H1 (cell line): ENCODE measurements at regions not wholly inside any gene's neighbourhood (a gene's known extent, or its start where the extent isn't known, plus 50 kb on each side); places are given as distances from the start of the nearest gene placed in this dataset.

Experiments used
- CTCF ChIA-PET: fragments of 300-600 bp; sonication (Branson Sonifier 250); formaldehyde crosslinking; loops from one replicate; lab custom pipeline; 2021; ENCODE audit not compliant: partially characterized antibody; lab: Charles Lee
- POLR2A ChIA-PET: fragments of 300-600 bp; sonication (Branson Sonifier 250); formaldehyde crosslinking; loops from one replicate; lab custom pipeline; 2021; ENCODE audit warnings: inconsistent platforms; ENCODE audit not compliant: partially characterized antibody; lab: Charles Lee
- DNase-seq, 2 experiments: peaks; one replicate each; pipeline versions ENCODE4 v3.0.0 to v3.0.0-alpha.2; 2010 to 2022; ENCODE audit warnings: low spot score in 2 of 2, low read depth in 1 of 2, mixed read lengths in 1 of 2
- FAIRE-seq: peaks from 2 replicates; lab custom pipeline; 2011; peaks lifted over from hg19 to GRCh38; lab: Jason Lieb, UNC
- H2AFZ ChIP-seq: 2 replicates; pipeline ENCODE4 v1.8.1; 2012; ENCODE audit warnings: low read length, inconsistent platforms
- H2AK5ac ChIP-seq: 2 replicates; pipeline ENCODE4 v1.6.1; 2013; ENCODE audit warnings: low read depth, low read length
- H2BK120ac ChIP-seq: replicated peaks from 2 replicates; pipeline ENCODE3; 2013; ENCODE audit warnings: low read depth, low read length, inconsistent platforms
- H2BK12ac ChIP-seq: 2 replicates; pipeline ENCODE4 v1.6.1; 2013; ENCODE audit warnings: low read depth, low read length
- H2BK15ac ChIP-seq: 2 replicates; pipeline ENCODE4 v1.6.1; 2013; ENCODE audit warnings: low read length
- H2BK20ac ChIP-seq: 2 replicates; pipeline ENCODE4 v1.6.1; 2013; ENCODE audit warnings: low read length
- H2BK5ac ChIP-seq: 2 replicates; pipeline ENCODE4 v1.6.1; 2013; ENCODE audit warnings: low read depth, low read length
- H3K14ac ChIP-seq: 2 replicates; pipeline ENCODE4 v1.6.1; 2013; ENCODE audit warnings: inconsistent platforms; ENCODE audit not compliant: insufficient read length
- H3K18ac ChIP-seq: 2 replicates; pipeline ENCODE4 v1.6.1; 2013; ENCODE audit warnings: low read length; ENCODE audit errors: extremely low read depth
- H3K23ac ChIP-seq: 2 replicates; pipeline ENCODE4 v1.6.1; 2013; ENCODE audit warnings: inconsistent platforms; ENCODE audit not compliant: insufficient read length
- H3K23me2 ChIP-seq: 2 replicates; pipeline ENCODE4 v1.6.1; 2013; ENCODE audit warnings: low read depth, low read length
- H3K27ac ChIP-seq: 2 replicates; pipeline ENCODE4 v1.6.1; 2011; ENCODE audit warnings: low read depth, low read length, inconsistent platforms
- H3K27me3 ChIP-seq, 4 experiments: replicated peaks in 1 of 4; 1 replicate in 1 of 4; 2 replicates in 3 of 4; pipeline versions ENCODE4 v1.6.1 to v1.8.1; 2011 to 2013; ENCODE audit warnings: low read length in 3 of 4, mild to moderate bottlenecking in 3 of 4, inconsistent platforms in 2 of 4, mixed read lengths in 2 of 4, moderate library complexity in 1 of 4; ENCODE audit not compliant: control insufficient read depth in 3 of 4, insufficient read depth in 3 of 4; ENCODE audit errors: extremely low read depth in 1 of 4
- H3K36me3 ChIP-seq, 4 experiments: 2 replicates each; pipeline versions ENCODE4 v1.6.1 to v1.8.1; 2011 to 2013; ENCODE audit warnings: mild to moderate bottlenecking in 4 of 4, low read length in 3 of 4, moderate library complexity in 2 of 4, control low read depth in 1 of 4, inconsistent platforms in 1 of 4; ENCODE audit not compliant: insufficient read depth in 4 of 4, control insufficient read depth in 2 of 4
- H3K4ac ChIP-seq: replicated peaks from 2 replicates; pipeline ENCODE3; 2013; ENCODE audit warnings: low read length, low read depth, mixed read lengths, inconsistent platforms; ENCODE audit not compliant: insufficient read length
- H3K4me1 ChIP-seq, 4 experiments: replicated peaks in 1 of 4; 1 replicate in 1 of 4; 2 replicates in 3 of 4; pipeline versions ENCODE4 v1.6.1 to v1.8.1; 2011 to 2013; ENCODE audit warnings: low read length in 3 of 4, inconsistent platforms in 2 of 4, mixed read lengths in 1 of 4; ENCODE audit not compliant: insufficient read depth in 4 of 4, control insufficient read depth in 3 of 4
- H3K4me2 ChIP-seq, 2 experiments: 2 replicates each; pipeline versions ENCODE4 v1.6.1 to v1.8.1; 2011 to 2013; ENCODE audit warnings: low read depth in 2 of 2, low read length in 2 of 2, control low read depth in 1 of 2, inconsistent platforms in 1 of 2, mild to moderate bottlenecking in 1 of 2; ENCODE audit not compliant: insufficient read depth in 1 of 2
- H3K4me3 ChIP-seq, 4 experiments: fragments of 200-600, 300-600 bp in 1 of 4; sonication (generic), shearing (Covaris generic), sonication (Bioruptor Twin) in 1 of 4; 2 replicates each; pipeline versions ENCODE4 v1.5.1 to v1.8.1; 2011 to 2016; ENCODE audit warnings: low read length in 4 of 4, low read depth in 3 of 4, control low read depth in 2 of 4, inconsistent platforms in 2 of 4, mild to moderate bottlenecking in 2 of 4, mixed read lengths in 1 of 4, moderate library complexity in 1 of 4; ENCODE audit not compliant: insufficient read depth in 2 of 4; ENCODE audit errors: extremely low read depth in 1 of 4
- H3K56ac ChIP-seq: replicated peaks from 2 replicates; pipeline ENCODE3; 2013; ENCODE audit warnings: low read depth, mild to moderate bottlenecking, mixed read lengths, low read length, inconsistent platforms; ENCODE audit not compliant: insufficient read length
- H3K79me1 ChIP-seq: 2 replicates; pipeline ENCODE4 v1.6.1; 2013; ENCODE audit warnings: low read depth, low read length, control low read depth
- H3K79me2 ChIP-seq, 2 experiments: 2 replicates each; pipeline versions ENCODE4 v1.6.1 to v1.8.1; 2012 to 2013; ENCODE audit warnings: low read length in 2 of 2, mild to moderate bottlenecking in 2 of 2, inconsistent platforms in 1 of 2; ENCODE audit not compliant: insufficient read depth in 2 of 2, control insufficient read depth in 1 of 2
- H3K9ac ChIP-seq, 4 experiments: replicated peaks in 1 of 4; 1 replicate in 1 of 4; 2 replicates in 3 of 4; pipeline versions ENCODE4 v1.6.1 to v1.8.1; 2011 to 2013; ENCODE audit warnings: low read depth in 3 of 4, low read length in 3 of 4, control low read depth in 2 of 4, mild to moderate bottlenecking in 2 of 4, moderate library complexity in 2 of 4, inconsistent platforms in 1 of 4; ENCODE audit errors: extremely low read depth in 1 of 4
- H3K9me3 ChIP-seq, 2 experiments: 2 replicates each; pipeline versions ENCODE4 v1.6.1 to v1.8.1; 2012 to 2013; ENCODE audit warnings: mild to moderate bottlenecking in 2 of 2, moderate library complexity in 2 of 2, control low read depth in 1 of 2, inconsistent platforms in 1 of 2, low read depth in 1 of 2, low read length in 1 of 2, mixed read lengths in 1 of 2; ENCODE audit not compliant: insufficient read depth in 2 of 2
- H4K20me1 ChIP-seq, 2 experiments: replicated peaks in 1 of 2; 2 replicates each; pipeline versions ENCODE3 to v1.8.1; 2011 to 2013; ENCODE audit warnings: inconsistent platforms in 2 of 2, low read length in 2 of 2, mild to moderate bottlenecking in 1 of 2; ENCODE audit not compliant: insufficient read depth in 2 of 2, control insufficient read depth in 1 of 2
- H4K5ac ChIP-seq: 2 replicates; pipeline ENCODE4 v1.6.1; 2013; ENCODE audit warnings: low read length, low read depth, mixed read lengths, inconsistent platforms; ENCODE audit not compliant: insufficient read length
- H4K8ac ChIP-seq: 2 replicates; pipeline ENCODE4 v1.8.0; 2013; ENCODE audit warnings: mild to moderate bottlenecking, moderate library complexity, low read length, inconsistent platforms; ENCODE audit not compliant: insufficient read depth; ENCODE audit errors: extremely low read depth
- H4K91ac ChIP-seq: replicated peaks from 2 replicates; pipeline ENCODE3; 2013; ENCODE audit warnings: low read length, mixed read lengths, inconsistent platforms; ENCODE audit not compliant: insufficient read length
- ASH2L ChIP-seq: fragments of 200-600, 300-600 bp; sonication (generic); IDR thresholded peaks from one replicate; pipeline ENCODE4 v1.7.1; 2017; ENCODE audit warnings: low read length
- ATF2 ChIP-seq: IDR thresholded peaks from 2 replicates; pipeline ENCODE4 v1.6.1; 2012; ENCODE audit warnings: low read length, inconsistent platforms
- CEBPB ChIP-seq: IDR thresholded peaks from 2 replicates; pipeline ENCODE4 v1.6.1; 2012; ENCODE audit warnings: low read depth, low read length
- CHD2 ChIP-seq: IDR thresholded peaks from 2 replicates; pipeline ENCODE4 v1.6.1; 2012; ENCODE audit warnings: low read length, improper control_type of control experiment
- CTBP2 ChIP-seq: IDR thresholded peaks from 2 replicates; pipeline ENCODE4 v1.7.0; 2011; ENCODE audit warnings: borderline replicate concordance, mild to moderate bottlenecking, moderate library complexity, mixed read lengths, low read length; ENCODE audit not compliant: insufficient read depth, insufficient read length
- GABPA ChIP-seq: IDR thresholded peaks from 2 replicates; pipeline ENCODE4 v1.6.1; 2011; ENCODE audit warnings: mild to moderate bottlenecking, low read length, moderate library complexity, borderline replicate concordance; ENCODE audit not compliant: insufficient read depth
- GTF2F1 ChIP-seq: IDR thresholded peaks from 2 replicates; pipeline ENCODE4 v1.6.1; 2012; ENCODE audit warnings: low read depth, low read length, improper control_type of control experiment, borderline replicate concordance
- HDAC2 ChIP-seq, 2 experiments: fragments of 300-600 bp in 1 of 2; sonication (generic) in 1 of 2; IDR thresholded peaks; 2 replicates each; pipeline ENCODE4 v1.6.1; 2011 to 2012; ENCODE audit warnings: low read depth in 2 of 2, low read length in 2 of 2, mild to moderate bottlenecking in 2 of 2, moderate library complexity in 2 of 2, borderline replicate concordance in 1 of 2, inconsistent platforms in 1 of 2
- JUN ChIP-seq: IDR thresholded peaks from 2 replicates; pipeline ENCODE4 v1.6.1; 2011; ENCODE audit warnings: low read depth, mild to moderate bottlenecking, improper control_type of control experiment, low read length
- RFX5 ChIP-seq: IDR thresholded peaks from 2 replicates; pipeline ENCODE4 v1.6.1; 2011; ENCODE audit warnings: low read depth, low read length, improper control_type of control experiment, borderline replicate concordance
- SP1 ChIP-seq: IDR thresholded peaks from 2 replicates; pipeline ENCODE4 v1.6.1; 2011; ENCODE audit warnings: low read depth, low read length
- SRF ChIP-seq: IDR thresholded peaks from 2 replicates; pipeline ENCODE4 v1.6.1; 2011; ENCODE audit warnings: mild to moderate bottlenecking, low read depth, low read length, moderate library complexity
- TEAD4 ChIP-seq: IDR thresholded peaks from 2 replicates; pipeline ENCODE4 v1.6.1; 2012; ENCODE audit warnings: low read depth, low read length, inconsistent platforms, mixed read lengths
- WGBS, 2 experiments: shearing (Covaris generic) in 1 of 2; methylation state at CpG; one replicate each; pipeline versions ENCODE4 v1.1.6 to v1.1.7; 2013 to 2015; ENCODE audit warnings: low lambda C conversion rate in 2 of 2, mixed read lengths in 2 of 2, inconsistent platforms in 1 of 2, low coverage in 1 of 2, missing lambda C conversion rate in 1 of 2; ENCODE audit not compliant: insufficient replicate concordance in 2 of 2, insufficient coverage in 1 of 2, insufficient read length in 1 of 2; ENCODE audit errors: extremely low coverage in 1 of 2, missing lambda C conversion rate in 1 of 2; 5-methylcytosine and 5-hydroxymethylcytosine counted together

GRCh38 chr6:105596284-105596755, 193.4 kb upstream of the PREP start:
- H3K23ac ChIP-seq, result no peak overlapping the region
- H2BK120ac ChIP-seq, result no peak overlapping the region
- H3K4me3 ChIP-seq, result no peak overlapping the region
- H2BK12ac ChIP-seq, result no peak overlapping the region
- H2BK20ac ChIP-seq, result no peak overlapping the region
- no peak overlapping the region for H4K91ac ChIP-seq
- peaks cover 0 to 4% (median 1%) of the 10 kb centered on the region in 4 experiments; a peak in 2 of 7 replicates for H3K4me1 ChIP-seq
- H3K23me2 ChIP-seq, result no peaks in the 10 kb centered on the region
- POLR2A ChIA-PET, result interaction anchor here (0.6 kb wide), 1 partner anchor 53 kb away, joined by 3 read pairs; no protein-coding TSS in a partner anchor
- CTCF ChIA-PET, result no interaction called here
- no peak overlapping the region for H3K9ac ChIP-seq
- no peak overlapping the region for H2BK5ac ChIP-seq
- no peaks in the 10 kb centered on the region for H3K36me3 ChIP-seq
- H3K79me2 ChIP-seq, result no peaks in the 10 kb centered on the region
- no peak overlapping the region for H4K8ac ChIP-seq
- H3K27ac ChIP-seq, result no peak overlapping the region
- H3K4me2 ChIP-seq, result no peak overlapping the region
- DNase-seq (no peak), FAIRE-seq (no peak)
- H3K56ac ChIP-seq, result no peak overlapping the region
- no peak overlapping the region for H2BK15ac ChIP-seq
- no peak overlapping the region for H2AFZ ChIP-seq
- no peaks in the 10 kb centered on the region for H3K79me1 ChIP-seq
- H4K5ac ChIP-seq, result no peak overlapping the region
- H3K9me3 ChIP-seq, result no peaks in the 10 kb centered on the region
- no peaks in the 10 kb centered on the region for H3K27me3 ChIP-seq
- no peak overlapping the region for H3K4ac ChIP-seq
- H3K14ac ChIP-seq, result no peak overlapping the region
- WGBS, 2 experiments, result 86% methylated on average over 4 of the region's 4 CpGs; no CpG with 5 or more reads in 1 of the 2 experiments
- H3K18ac ChIP-seq, result no peak overlapping the region
- no peak overlapping the region for H2AK5ac ChIP-seq
- no peaks in the 10 kb centered on the region for H4K20me1 ChIP-seq
- no peak for TF ChIP-seq ATF2
- no peak for TF ChIP-seq TEAD4
- no peak for TF ChIP-seq GABPA
- TF ChIP-seq SP1, result no peak
- no peak for TF ChIP-seq ASH2L
- TF ChIP-seq CEBPB, result no peak
- no peak for TF ChIP-seq HDAC2 (IDR thresholded peaks at IDR 0.05; ENCODE audit: borderline replicate concordance in 1 of 2, low read depth in 2 of 2, low read length in 2 of 2)
- TF ChIP-seq GTF2F1, result no peak
- TF ChIP-seq JUN, result no peak
- TF ChIP-seq CHD2, result no peak
- no peak for TF ChIP-seq RFX5
- TF ChIP-seq SRF, result no peak
- no peak for TF ChIP-seq CTBP2
